ENCODE measurements at regions not wholly inside any gene's neighbourhood (a gene's known extent, or its start where the extent isn't known, plus 50 kb on each side); places are given as distances from the start of the nearest gene placed in this dataset.

- Histone ChIP-seq H3K4me2 (ENCODE audit: low read length) (no peak overlapping the region), H3K36me3 (ENCODE audit: control insufficient read depth in 1 of 2, insufficient read depth in 2 of 2, low read length in 2 of 2) (no peaks in the 10 kb centered on the region), H3K4me1 (ENCODE audit: control insufficient read depth in 1 of 2, insufficient read depth in 2 of 2, low read length in 2 of 2) (no peaks in the 10 kb centered on the region), H4K20me1 (ENCODE audit: insufficient read depth) (no peaks in the 10 kb centered on the region), H3K27me3 (ENCODE audit: insufficient read depth, low read length) (no peaks in the 10 kb centered on the region), H3K27ac (ENCODE audit: low read depth, low read length) (no peak overlapping the region), H3K79me2 (ENCODE audit: insufficient read depth, low read length) (no peaks in the 10 kb centered on the region), H2AFZ (ENCODE audit: low read depth, low read length, poor library complexity, severe bottlenecking) (no peak overlapping the region), H3K4me3 (replicated peaks in 1 of 2; ENCODE audit: low read depth in 1 of 2, low read length in 2 of 2) (no peak overlapping the region), H3K9me3 (ENCODE audit: control insufficient read depth in 1 of 2, insufficient read depth in 1 of 2, low read depth in 1 of 2, low read length in 2 of 2) (no peaks in the 10 kb centered on the region), H3K9me2 (ENCODE audit: insufficient read depth) (no peaks in the 10 kb centered on the region; the same call in 1 of the 2 replicates), H3K9ac (ENCODE audit: low read length) (no peak overlapping the region)
- ChIA-PET RAD21 (ENCODE audit: low non-redundant PET in 1 of 2, low total read pairs in 2 of 2, uncharacterized antibody in 2 of 2, unreplicated experiment in 2 of 2) (no interaction called here), POLR2A (no interaction called here), CTCF (no interaction called here)
- intact Hi-C loops (cut with micrococcal nuclease), result no loop called here
- ATAC-seq (no peak), DNase-seq (ENCODE audit: low read depth, low spot score) (no peak)
- BruUV-seq (replicated peaks), result no TSS peak
- TF ChIP-seq FOSL1 (IDR thresholded peaks at IDR 0.05; ENCODE audit: low read depth) (no peak), SP1 (IDR thresholded peaks at IDR 0.05; ENCODE audit: low read depth) (no peak), TCF7L2 (IDR thresholded peaks at IDR 0.05; ENCODE audit: borderline replicate concordance, extremely low read depth, insufficient read depth, insufficient read length) (no peak), SRF (IDR thresholded peaks at IDR 0.05; ENCODE audit: low read depth) (no peak), POLR2A (IDR thresholded peaks at IDR 0.05; ENCODE audit: borderline replicate concordance, extremely low read depth, insufficient read depth, insufficient read length) (no peak), ELF1 (IDR thresholded peaks at IDR 0.05; ENCODE audit: borderline replicate concordance, low read depth) (no peak), JUND (IDR thresholded peaks at IDR 0.05) (no peak)
These were observed 164.8 kb downstream of the WDR11 start for GRCh38 chr10:121015916-121016315.

GRCh38 chr10:121024905-121025584 is 173.9 kb downstream of the WDR11 start:
- no peak overlapping the region for H3K4me2 ChIP-seq (ENCODE audit: low read length)
- no peaks in the 10 kb centered on the region for H3K9me3 ChIP-seq (ENCODE audit: control insufficient read depth in 1 of 2, insufficient read depth in 1 of 2, low read depth in 1 of 2, low read length in 2 of 2)
- no peak for DNase-seq (ENCODE audit: low read depth, low spot score)
- H4K20me1 ChIP-seq (ENCODE audit: insufficient read depth), result no peaks in the 10 kb centered on the region
- H3K27ac ChIP-seq (ENCODE audit: low read depth, low read length), result no peak overlapping the region
- no peaks in the 10 kb centered on the region for H3K9me2 ChIP-seq (ENCODE audit: insufficient read depth)
- no peaks in the 10 kb centered on the region for H3K36me3 ChIP-seq (ENCODE audit: control insufficient read depth in 1 of 2, insufficient read depth in 2 of 2, low read length in 2 of 2)
- H3K9ac ChIP-seq (ENCODE audit: low read length), result no peak overlapping the region
- no peak overlapping the region for H3K4me3 ChIP-seq (replicated peaks in 1 of 2; ENCODE audit: low read depth in 1 of 2, low read length in 2 of 2)
- POLR2A ChIA-PET, result no interaction called here
- CTCF ChIA-PET, result no interaction called here
- H2AFZ ChIP-seq (ENCODE audit: low read depth, low read length, poor library complexity, severe bottlenecking), result no peak overlapping the region
- RAD21 ChIA-PET (ENCODE audit: low non-redundant PET in 1 of 2, low total read pairs in 2 of 2, uncharacterized antibody in 2 of 2, unreplicated experiment in 2 of 2), result no interaction called here
- no peaks in the 10 kb centered on the region for H3K4me1 ChIP-seq (ENCODE audit: control insufficient read depth in 1 of 2, insufficient read depth in 2 of 2, low read length in 2 of 2)
- no TSS peak for BruUV-seq (replicated peaks)
- ATAC-seq, result no peak
- H3K79me2 ChIP-seq (ENCODE audit: insufficient read depth, low read length), result no peaks in the 10 kb centered on the region
- H3K27me3 ChIP-seq (ENCODE audit: insufficient read depth, low read length), result peaks cover 11% of the 10 kb centered on the region
- intact Hi-C loops (cut with micrococcal nuclease), result no loop called here
- TF ChIP-seq POLR2A (IDR thresholded peaks at IDR 0.05; ENCODE audit: borderline replicate concordance, extremely low read depth, insufficient read depth, insufficient read length) (no peak), EZH2 (IDR thresholded peaks at IDR 0.05) (no peak), FOSL1 (IDR thresholded peaks at IDR 0.05; ENCODE audit: low read depth) (no peak), REST (IDR thresholded peaks at IDR 0.05; ENCODE audit: low read depth) (no peak), SIN3A (IDR thresholded peaks at IDR 0.05; ENCODE audit: low read depth) (no peak), JUND (IDR thresholded peaks at IDR 0.05) (no peak), ZBTB33 (IDR thresholded peaks at IDR 0.05; ENCODE audit: extremely low read depth, insufficient replicate concordance, low read length) (no peak), EGR1 (IDR thresholded peaks at IDR 0.05; ENCODE audit: low read depth) (no peak), MAX (IDR thresholded peaks at IDR 0.05) (no peak), CBX3 (IDR thresholded peaks at IDR 0.05; ENCODE audit: low read depth) (no peak)
